22Rv1 (cell line): ENCODE measurements at regions not wholly inside any gene's neighbourhood (a gene's known extent, or its start where the extent isn't known, plus 50 kb on each side); places are given as distances from the start of the nearest gene placed in this dataset.
"Not testable (repeated sequence)": the region's sequence is repeated elsewhere in the genome, so short reads cannot be mapped to it uniquely, and the experiment has no call there.

Source experiments
- H3K27ac ChIP-seq: fragments of 450-650 bp; 2 replicates; pipeline ENCODE4 v1.5.1; 2017
- CTCF ChIP-seq: fragments of 450-650 bp; IDR thresholded peaks from 2 replicates; pipeline ENCODE4 v1.5.1; 2017; ENCODE audit warnings: mild to moderate bottlenecking
- ZFX ChIP-seq: fragments of 450-650 bp; IDR thresholded peaks from 2 replicates; pipeline ENCODE4 v1.6.1; 2017; ENCODE audit warnings: antibody characterized with exemption, borderline replicate concordance

GRCh38 chr17:27106347-27106981, 187.4 kb upstream of the WSB1 start:
- TF ChIP-seq CTCF (no peak), ZFX (no peak)
- no peak overlapping the region for H3K27ac ChIP-seq

GRCh38 chr17:27106982-27107360, 186.9 kb upstream of the WSB1 start:
- no peak overlapping the region for H3K27ac ChIP-seq

GRCh38 chr17:27107386-27108328, 186.3 kb upstream of the WSB1 start:
- not testable (repeated sequence) for H3K27ac ChIP-seq

More at GRCh38 chr17:27106982-27107360, 186.9 kb upstream of the WSB1 start:
- no peak for TF ChIP-seq ZFX
- TF ChIP-seq CTCF = no peak

- H3K27ac ChIP-seq = no peak overlapping the region
- no peak for TF ChIP-seq ZFX
- TF ChIP-seq CTCF = no peak
Measured at GRCh38 chr17:27109346-27109745, 184.6 kb upstream of the WSB1 start.

GRCh38 chr17:27153005-27153404, 140.9 kb upstream of the WSB1 start:
- TF ChIP-seq ZFX (no peak), CTCF (no peak)
- no peak overlapping the region for H3K27ac ChIP-seq

GRCh38 chr17:27155866-27156265, 138.0 kb upstream of the WSB1 start:
- no peak overlapping the region for H3K27ac ChIP-seq
- TF ChIP-seq ZFX (no peak), CTCF (no peak)

GRCh38 chr17:27157297-27157696, 136.6 kb upstream of the WSB1 start:
- TF ChIP-seq ZFX (no peak), CTCF (no peak)
- no peak overlapping the region for H3K27ac ChIP-seq
